ENCODE measurements at regions not wholly inside any gene's neighbourhood (a gene's known extent, or its start where the extent isn't known, plus 50 kb on each side); places are given as distances from the start of the nearest gene placed in this dataset.

DNA sequence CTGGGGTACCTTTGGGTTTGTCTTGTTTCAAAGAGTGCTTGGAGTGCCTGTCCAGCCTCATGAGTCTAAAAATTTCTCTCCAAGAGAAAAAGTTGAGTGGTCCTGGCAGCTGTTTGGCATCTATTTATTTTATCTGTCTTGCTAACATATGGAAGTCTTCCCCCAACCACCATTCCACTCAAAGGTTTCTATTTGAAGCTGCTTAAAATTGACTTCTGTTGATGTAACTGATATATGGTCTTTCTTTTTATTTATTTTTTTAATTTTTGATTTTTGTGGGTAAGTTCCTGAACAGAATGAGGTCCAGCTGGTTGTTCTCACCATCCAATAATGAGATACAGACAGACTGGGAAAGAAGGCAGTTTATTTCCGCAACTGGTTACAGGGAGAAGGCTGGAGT, 178.7 kb upstream of the SGCD start:
- intact Hi-C loops (cut with micrococcal nuclease): no loop called here
- CTCF ChIA-PET: no interaction called here
- DNase-seq: no peak
- H3K27ac Mint-ChIP-seq: no peak overlapping the region
- H3K4me3 Mint-ChIP-seq: no peak overlapping the region
- H3K4me1 Mint-ChIP-seq (ENCODE audit: low read depth): no peaks in the 10 kb centered on the region
- POLR2A ChIA-PET: no interaction called here
- no peaks in the 10 kb centered on the region for H3K36me3 Mint-ChIP-seq
- no peaks in the 10 kb centered on the region for H3K9me3 Mint-ChIP-seq
- no peaks in the 10 kb centered on the region for H3K27me3 Mint-ChIP-seq

DNA sequence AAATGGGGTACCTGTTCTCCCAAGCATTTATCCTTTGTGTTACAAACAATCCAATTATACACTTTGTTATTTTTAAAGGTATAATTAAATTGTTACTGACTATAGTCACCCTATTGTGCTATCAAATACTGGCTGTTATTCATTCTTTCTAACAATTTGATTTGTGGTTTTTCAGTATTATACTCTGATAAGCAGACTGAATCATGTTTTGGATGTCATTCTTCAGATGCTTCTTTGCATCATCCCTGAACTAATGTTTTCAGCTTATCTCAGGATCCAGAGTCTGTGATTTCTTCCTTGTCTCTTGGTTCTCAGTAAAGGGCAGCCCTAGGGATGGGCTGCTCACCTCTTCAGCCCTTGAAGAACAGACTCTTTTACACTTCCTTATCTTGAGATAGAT, 177.8 kb upstream of the SGCD start:
- intact Hi-C loops (cut with micrococcal nuclease): no loop called here
- Mint-ChIP-seq H3K27me3 (no peaks in the 10 kb centered on the region), H3K36me3 (no peaks in the 10 kb centered on the region), H3K9me3 (no peaks in the 10 kb centered on the region), H3K27ac (no peak overlapping the region), H3K4me3 (no peak overlapping the region), H3K4me1 (ENCODE audit: low read depth) (no peaks in the 10 kb centered on the region)
- DNase-seq: no peak
- ChIA-PET POLR2A (no interaction called here), CTCF (no interaction called here)

DNA sequence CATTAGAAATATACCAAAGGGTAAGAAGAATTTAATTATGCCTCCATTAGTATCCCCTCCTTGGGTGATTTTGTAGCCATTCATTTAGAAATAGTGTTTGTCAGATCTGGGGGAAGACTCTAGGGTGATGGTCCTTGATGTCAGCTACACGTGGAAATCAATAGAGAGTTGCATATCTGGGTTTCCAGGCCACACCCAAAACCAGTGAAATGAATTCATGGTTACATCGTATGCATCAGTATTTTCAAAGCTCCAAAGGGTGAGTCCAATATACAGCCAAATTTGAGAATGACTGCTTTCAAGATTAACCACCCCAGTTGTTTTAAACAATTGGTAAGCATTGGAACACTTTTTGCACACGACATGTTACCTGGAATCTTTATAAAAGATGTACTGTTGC, 173.4 kb upstream of the SGCD start:
- DNase-seq: no peak
- Mint-ChIP-seq H3K27ac (no peak overlapping the region), H3K27me3 (no peaks in the 10 kb centered on the region), H3K4me3 (no peak overlapping the region), H3K36me3 (no peaks in the 10 kb centered on the region), H3K4me1 (ENCODE audit: low read depth) (no peaks in the 10 kb centered on the region), H3K9me3 (no peaks in the 10 kb centered on the region)
- POLR2A ChIA-PET: no interaction called here
- intact Hi-C loops (cut with micrococcal nuclease): no loop called here
- CTCF ChIA-PET: no interaction called here

DNA sequence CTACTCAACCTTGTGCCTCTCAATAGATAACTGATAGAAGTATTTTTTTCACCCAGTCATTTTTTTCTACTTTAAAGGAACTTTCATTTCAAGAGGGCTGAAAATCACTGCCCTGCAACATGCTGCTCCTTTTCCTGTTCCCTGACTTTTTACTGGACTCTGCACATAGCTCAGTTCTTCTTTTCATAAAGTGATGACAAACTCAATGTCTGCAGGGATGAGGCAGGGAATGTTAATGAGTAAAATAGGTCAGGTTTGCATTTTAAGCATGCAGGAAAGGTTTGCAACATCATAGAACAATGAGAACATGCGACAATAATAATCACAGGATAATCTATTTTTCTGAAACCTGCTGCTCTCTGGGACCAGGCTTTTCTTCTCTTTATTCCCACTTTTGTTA, 172.2 kb upstream of the SGCD start:
- no peaks in the 10 kb centered on the region for H3K36me3 Mint-ChIP-seq
- intact Hi-C loops (cut with micrococcal nuclease): no loop called here
- ChIA-PET CTCF (no interaction called here), POLR2A (no interaction called here)
- no peaks in the 10 kb centered on the region for H3K4me1 Mint-ChIP-seq (ENCODE audit: low read depth)
- no peak overlapping the region for H3K27ac Mint-ChIP-seq
- DNase-seq: no peak
- no peaks in the 10 kb centered on the region for H3K9me3 Mint-ChIP-seq
- H3K4me3 Mint-ChIP-seq: no peak overlapping the region
- H3K27me3 Mint-ChIP-seq: no peaks in the 10 kb centered on the region

DNA sequence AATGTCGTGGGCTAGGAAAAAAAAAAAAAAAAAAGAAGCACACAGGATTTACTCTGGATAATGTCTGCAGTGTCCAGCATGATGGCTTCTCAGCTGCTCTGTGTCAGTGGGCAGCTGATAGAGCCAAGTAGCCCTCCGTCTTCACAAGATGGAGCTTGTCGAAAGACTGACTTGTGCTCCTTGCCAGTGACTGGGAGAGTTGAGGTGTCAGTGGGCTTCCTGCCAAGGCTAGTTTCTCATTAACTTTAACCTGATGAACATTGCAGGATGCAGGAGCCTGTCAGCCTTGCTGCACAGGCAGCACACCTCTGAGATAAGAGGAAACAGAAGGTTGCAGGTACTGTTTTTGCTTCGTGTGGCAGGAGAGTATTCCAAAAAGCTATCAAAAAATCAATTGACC, 171.4 kb upstream of the SGCD start:
- intact Hi-C loops (cut with micrococcal nuclease): no loop called here
- H3K27me3 Mint-ChIP-seq: no peaks in the 10 kb centered on the region

DNA sequence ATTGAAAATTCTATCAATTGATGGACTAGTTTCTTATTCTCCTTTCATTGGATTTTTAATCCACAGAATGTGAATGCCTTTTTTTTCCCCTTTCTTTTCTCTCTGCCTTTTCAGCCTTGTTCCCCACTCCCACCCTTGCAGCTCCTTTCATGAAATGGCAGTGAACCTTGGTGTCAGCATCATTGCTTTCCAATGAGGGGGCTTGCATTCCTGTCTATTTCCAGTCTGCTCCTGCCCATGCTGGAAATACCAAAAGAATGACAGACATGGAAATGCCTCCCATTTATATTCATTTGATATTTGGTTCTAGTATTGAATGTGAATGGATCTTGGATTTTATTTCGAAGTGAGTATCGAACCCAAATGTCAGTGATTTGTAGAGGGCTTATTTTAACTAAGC, 162.7 kb upstream of the SGCD start:
- H3K27me3 Mint-ChIP-seq: no peaks in the 10 kb centered on the region
- intact Hi-C loops (cut with micrococcal nuclease): no loop called here
- ChIA-PET POLR2A (no interaction called here), CTCF (no interaction called here)
- H3K9me3 Mint-ChIP-seq: no peaks in the 10 kb centered on the region
- H3K36me3 Mint-ChIP-seq: no peaks in the 10 kb centered on the region
- H3K27ac Mint-ChIP-seq: no peak overlapping the region
- H3K4me3 Mint-ChIP-seq: no peak overlapping the region
- no peaks in the 10 kb centered on the region for H3K4me1 Mint-ChIP-seq (ENCODE audit: low read depth)
- DNase-seq: no peak

More for the DNA sequence above, 171.4 kb upstream of the SGCD start:
- no peaks in the 10 kb centered on the region for H3K9me3 Mint-ChIP-seq
- no peak for DNase-seq
- H3K27ac Mint-ChIP-seq: no peak overlapping the region
- H3K4me1 Mint-ChIP-seq (ENCODE audit: low read depth): no peaks in the 10 kb centered on the region
- no peaks in the 10 kb centered on the region for H3K36me3 Mint-ChIP-seq
- ChIA-PET POLR2A (no interaction called here), CTCF (no interaction called here)
- no peak overlapping the region for H3K4me3 Mint-ChIP-seq

DNA sequence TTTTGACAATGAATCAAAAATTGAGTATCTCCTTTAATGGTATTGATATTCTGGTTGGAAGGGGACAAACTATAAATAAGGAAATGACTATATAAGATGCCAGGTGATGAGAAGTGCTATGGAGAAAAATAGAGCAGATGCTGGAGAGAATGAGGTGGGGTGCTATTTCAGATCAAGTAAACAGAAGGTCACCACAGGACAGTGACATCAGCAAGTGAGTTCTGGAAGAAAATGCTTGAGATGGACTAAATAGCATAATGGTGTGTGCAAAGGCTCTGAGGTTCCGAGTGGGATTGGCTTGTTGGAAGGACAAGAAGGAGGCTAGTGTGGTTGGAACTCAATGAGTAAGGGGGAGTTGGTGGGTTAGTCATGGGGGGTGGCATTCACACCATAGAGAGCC, 157.5 kb upstream of the SGCD start:
- no peaks in the 10 kb centered on the region for H3K4me1 Mint-ChIP-seq (ENCODE audit: low read depth)
- H3K27me3 Mint-ChIP-seq: no peaks in the 10 kb centered on the region
- ChIA-PET CTCF (no interaction called here), POLR2A (no interaction called here)
- intact Hi-C loops (cut with micrococcal nuclease): no loop called here
- no peaks in the 10 kb centered on the region for H3K9me3 Mint-ChIP-seq
- H3K27ac Mint-ChIP-seq: no peak overlapping the region
- no peak overlapping the region for H3K4me3 Mint-ChIP-seq
- no peaks in the 10 kb centered on the region for H3K36me3 Mint-ChIP-seq
- no peak for DNase-seq

DNA sequence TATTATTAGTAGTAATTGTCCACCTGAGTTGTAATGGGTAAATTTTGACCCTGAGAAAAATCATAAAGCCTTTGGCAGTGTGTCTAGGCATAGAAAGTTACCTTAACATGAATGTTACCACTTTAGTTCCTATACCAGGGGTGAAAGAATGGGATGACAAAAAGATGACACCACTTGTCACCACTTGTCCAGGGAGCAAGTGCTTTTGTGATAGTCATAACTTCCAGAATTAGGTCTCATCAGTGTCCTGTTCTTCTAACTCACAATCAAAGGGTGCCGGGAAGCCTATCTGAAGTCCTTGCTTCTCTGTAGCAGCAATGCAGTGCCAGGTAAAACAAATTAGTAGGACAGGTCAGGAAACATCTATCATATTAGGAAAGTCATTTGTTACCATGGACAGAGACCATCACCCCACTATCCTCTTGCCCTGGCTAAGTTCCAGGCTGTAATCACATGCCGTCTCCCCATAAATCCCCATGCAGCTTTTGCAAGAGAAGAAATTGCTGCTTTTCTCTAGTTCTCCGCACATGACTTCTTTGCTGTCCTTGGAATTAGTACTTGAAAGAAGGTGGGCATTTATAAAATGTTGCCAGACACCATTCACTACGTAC, 156.5 kb upstream of the SGCD start:
- no peak for DNase-seq
- POLR2A ChIA-PET: no interaction called here
- CTCF ChIA-PET: no interaction called here
- Mint-ChIP-seq H3K36me3 (no peaks in the 10 kb centered on the region), H3K4me1 (ENCODE audit: low read depth) (no peaks in the 10 kb centered on the region), H3K4me3 (no peak overlapping the region), H3K27me3 (no peaks in the 10 kb centered on the region), H3K27ac (no peak overlapping the region), H3K9me3 (no peaks in the 10 kb centered on the region)
- intact Hi-C loops (cut with micrococcal nuclease): no loop called here

DNA sequence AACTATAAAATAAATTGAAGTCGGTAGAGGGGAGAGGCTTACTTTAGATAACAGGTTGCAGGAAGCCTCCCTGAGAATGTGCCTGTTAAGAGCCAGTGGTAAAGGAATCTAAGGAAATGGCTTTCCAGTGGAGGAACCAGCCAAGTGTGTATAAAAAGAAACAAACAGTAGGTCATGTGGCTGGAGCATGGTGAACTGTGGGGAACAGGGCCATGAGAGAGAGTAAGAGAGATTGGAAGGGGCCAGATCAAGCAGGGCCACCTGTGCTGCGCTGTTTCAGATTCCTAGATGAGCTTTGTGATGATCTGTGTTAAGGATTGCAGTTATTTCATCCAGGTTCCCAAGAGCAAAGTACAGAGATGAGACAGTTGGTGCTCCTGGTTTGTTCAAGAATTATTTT, 152.7 kb upstream of the SGCD start:
- no peaks in the 10 kb centered on the region for H3K9me3 Mint-ChIP-seq
- H3K27ac Mint-ChIP-seq: no peak overlapping the region
- CTCF ChIA-PET: no interaction called here
- POLR2A ChIA-PET: no interaction called here
- H3K4me1 Mint-ChIP-seq (ENCODE audit: low read depth): no peaks in the 10 kb centered on the region
- intact Hi-C loops (cut with micrococcal nuclease): no loop called here
- no peak overlapping the region for H3K4me3 Mint-ChIP-seq
- no peaks in the 10 kb centered on the region for H3K27me3 Mint-ChIP-seq
- DNase-seq: no peak
- no peaks in the 10 kb centered on the region for H3K36me3 Mint-ChIP-seq

DNA sequence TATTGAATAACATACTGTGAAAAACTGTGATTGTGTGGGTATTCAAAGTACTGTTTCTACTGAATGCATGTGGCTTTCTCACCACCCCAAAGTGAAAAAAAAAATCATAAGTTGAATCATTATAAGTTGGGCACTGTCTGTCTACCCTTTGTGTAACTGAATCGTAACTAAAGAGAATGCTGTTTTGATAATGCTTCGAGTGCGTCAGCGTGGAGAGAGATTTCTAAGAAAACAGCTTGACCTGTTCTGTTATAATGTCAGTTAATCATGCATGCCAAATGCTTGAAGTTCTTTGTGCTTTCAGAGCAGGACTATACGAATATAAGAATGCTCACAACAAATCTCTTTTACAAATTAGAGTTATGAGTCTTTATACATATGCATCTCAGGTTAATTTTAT, 148.8 kb upstream of the SGCD start:
- intact Hi-C loops (cut with micrococcal nuclease): no loop called here
- ChIA-PET CTCF (no interaction called here), POLR2A (no interaction called here)
- H3K27me3 Mint-ChIP-seq: no peaks in the 10 kb centered on the region
- H3K27ac Mint-ChIP-seq: no peak overlapping the region
- no peak overlapping the region for H3K4me3 Mint-ChIP-seq
- H3K4me1 Mint-ChIP-seq (ENCODE audit: low read depth): no peaks in the 10 kb centered on the region
- H3K36me3 Mint-ChIP-seq: no peaks in the 10 kb centered on the region
- no peaks in the 10 kb centered on the region for H3K9me3 Mint-ChIP-seq
- no peak for DNase-seq

DNA sequence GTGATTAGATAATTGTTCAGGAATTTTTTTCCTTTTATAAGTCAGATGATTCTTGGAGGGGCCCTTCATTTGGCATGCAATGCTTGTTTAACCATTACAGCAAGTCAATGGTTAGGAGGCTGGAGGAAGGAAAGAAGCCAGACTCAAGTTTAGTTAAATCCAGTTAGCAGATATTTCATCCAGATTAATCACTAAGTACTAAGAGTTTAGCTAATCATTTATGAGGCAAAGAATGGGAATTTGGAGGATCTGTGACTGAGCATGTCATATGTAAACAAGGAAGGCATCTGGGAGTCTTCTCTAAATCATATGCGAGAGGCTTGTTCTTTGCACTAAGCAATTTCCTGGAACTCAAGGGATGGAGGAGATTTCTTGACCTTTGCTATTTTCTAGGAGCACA, 145.3 kb upstream of the SGCD start:
- Mint-ChIP-seq H3K27ac (no peak overlapping the region), H3K4me1 (ENCODE audit: low read depth) (no peaks in the 10 kb centered on the region), H3K9me3 (no peaks in the 10 kb centered on the region), H3K36me3 (no peaks in the 10 kb centered on the region), H3K27me3 (no peaks in the 10 kb centered on the region), H3K4me3 (no peak overlapping the region)
- intact Hi-C loops (cut with micrococcal nuclease): no loop called here
- ChIA-PET CTCF (no interaction called here), POLR2A (no interaction called here)
- no peak for DNase-seq

DNA sequence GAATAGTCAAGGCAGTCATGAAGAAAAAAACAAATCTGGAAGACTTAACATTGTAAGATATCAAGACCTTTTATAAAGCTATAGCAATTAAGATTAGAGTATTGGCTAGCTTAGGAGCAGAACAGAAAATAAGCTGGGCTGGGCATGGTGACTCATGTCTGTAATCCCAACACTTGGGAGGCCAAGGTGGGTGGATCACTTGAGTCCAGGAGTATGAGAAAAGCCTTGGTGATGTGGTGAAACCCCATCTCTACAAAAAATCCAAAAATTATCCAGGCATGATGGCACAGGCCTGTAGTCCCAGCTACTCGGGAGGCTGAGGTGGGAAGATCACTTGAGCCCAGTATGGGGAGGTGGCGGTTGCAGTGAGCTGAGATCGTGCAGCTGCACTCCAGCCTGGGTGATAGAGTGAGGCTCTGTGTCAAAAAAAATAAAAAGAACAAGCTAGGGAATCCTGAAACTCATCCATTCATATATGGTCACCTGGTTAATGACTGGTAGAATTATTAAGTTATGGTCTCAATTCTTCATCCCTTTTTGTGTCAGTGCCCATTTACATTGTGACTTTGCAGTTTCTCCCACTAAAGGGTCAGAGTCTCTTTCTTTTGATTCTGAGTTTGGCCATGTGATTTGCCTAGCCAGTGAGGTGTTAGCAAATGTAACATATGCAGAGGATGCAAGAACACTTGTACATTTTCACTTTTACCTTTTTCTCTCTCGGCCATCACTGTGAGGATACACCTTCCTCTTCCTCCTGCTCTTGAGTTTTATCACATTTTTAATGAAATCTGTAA, 144.6 kb upstream of the SGCD start:
- POLR2A ChIA-PET: no interaction called here
- Mint-ChIP-seq H3K4me1 (ENCODE audit: low read depth) (no peaks in the 10 kb centered on the region), H3K27ac (no peak overlapping the region), H3K36me3 (no peaks in the 10 kb centered on the region), H3K9me3 (no peaks in the 10 kb centered on the region), H3K27me3 (no peaks in the 10 kb centered on the region), H3K4me3 (no peak overlapping the region)
- CTCF ChIA-PET: no interaction called here
- intact Hi-C loops (cut with micrococcal nuclease): no loop called here
- DNase-seq: no peak

DNA sequence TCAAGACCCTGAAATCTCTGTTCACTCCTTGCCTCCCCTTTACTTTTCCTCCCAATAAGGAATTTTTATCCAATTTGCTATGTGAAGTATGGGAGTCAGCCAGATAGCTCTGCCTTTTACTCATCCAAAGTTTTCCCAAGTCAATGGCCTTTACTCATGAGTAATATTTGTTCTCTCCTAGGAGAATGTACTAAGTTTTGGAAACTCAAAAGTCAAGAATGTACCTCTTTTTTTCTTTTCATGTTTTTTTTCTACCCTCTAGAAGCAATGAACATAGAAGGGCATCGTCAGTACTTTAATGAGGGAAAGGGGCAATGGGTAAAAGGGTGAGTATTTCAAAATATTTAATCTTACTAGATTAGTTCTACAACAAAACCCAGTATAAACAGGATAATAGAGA, 140.2 kb upstream of the SGCD start:
- Mint-ChIP-seq H3K27ac (no peak overlapping the region), H3K4me1 (ENCODE audit: low read depth) (no peaks in the 10 kb centered on the region), H3K4me3 (no peak overlapping the region), H3K9me3 (no peaks in the 10 kb centered on the region), H3K36me3 (no peaks in the 10 kb centered on the region), H3K27me3 (no peaks in the 10 kb centered on the region)
- CTCF ChIA-PET: no interaction called here
- no peak for DNase-seq
- intact Hi-C loops (cut with micrococcal nuclease): no loop called here
- POLR2A ChIA-PET: no interaction called here

Data from activated CD4-positive, alpha-beta memory T cell treated with anti-CD3 and anti-CD28 coated beads for 36 hours (primary cell).